KBM-7 (cell line): ENCODE measurements at regions not wholly inside any gene's neighbourhood (a gene's known extent, or its start where the extent isn't known, plus 50 kb on each side); places are given as distances from the start of the nearest gene placed in this dataset.
"Not testable (repeated sequence)": the region's sequence is repeated elsewhere in the genome, so short reads cannot be mapped to it uniquely, and the experiment has no call there.

Source experiments
- DNase-seq: peaks from one replicate; pipeline ENCODE4 v3.0.0-alpha.2; 2015
- in situ Hi-C: fragments of 300-500 bp; cut with MboI; formaldehyde crosslinking; loops from 2 replicates; pipeline ENCODE4 v1.14.3; 2020; ENCODE audit warnings: low sequenced_read_pairs, low pct_unique_long_range_greater_than_20kb, mixed read lengths

GRCh38 chr16:21487956-21488355, 111.4 kb upstream of the METTL9 start:
- DNase-seq, in situ Hi-C loops: not testable (repeated sequence)

- in situ Hi-C loops, result not testable (repeated sequence)
Measured at GRCh38 chr16:21499046-21499445, 100.3 kb upstream of the METTL9 start.

GRCh38 chr16:21501223-21501868, 98.0 kb upstream of the METTL9 start:
- in situ Hi-C loops, result not testable (repeated sequence)
- peak; percentile 26 for DNase-seq

More at GRCh38 chr16:21499046-21499445, 100.3 kb upstream of the METTL9 start:
- not testable (repeated sequence) for DNase-seq

- in situ Hi-C loops, result no loop called here
- DNase-seq, result peak; percentile 94
Measured at GRCh38 chr16:21501869-21502667, 97.3 kb upstream of the METTL9 start.

GRCh38 chr16:21503574-21503920, 95.8 kb upstream of the METTL9 start:
- in situ Hi-C loops, result not testable (repeated sequence)

GRCh38 chr16:21503941-21504832, 95.2 kb upstream of the METTL9 start:
- DNase-seq, in situ Hi-C loops: not testable (repeated sequence)

More at GRCh38 chr16:21503574-21503920, 95.8 kb upstream of the METTL9 start:
- not testable (repeated sequence) for DNase-seq

- in situ Hi-C loops, DNase-seq: not testable (repeated sequence)
Measured at GRCh38 chr16:21505751-21506520, 93.4 kb upstream of the METTL9 start.

GRCh38 chr16:21506857-21507456, 92.4 kb upstream of the METTL9 start:
- DNase-seq, result peak; percentile 83

GRCh38 chr16:21507631-21508305, 91.6 kb upstream of the METTL9 start:
- DNase-seq, in situ Hi-C loops: not testable (repeated sequence)

More at GRCh38 chr16:21506857-21507456, 92.4 kb upstream of the METTL9 start:
- in situ Hi-C loops, result not testable (repeated sequence)

- in situ Hi-C loops, result not testable (repeated sequence)
- DNase-seq, result peak; percentile 58
Measured at GRCh38 chr16:21508661-21509436, 90.5 kb upstream of the METTL9 start.

GRCh38 chr16:21509437-21510086, 89.8 kb upstream of the METTL9 start:
- in situ Hi-C loops, result not testable (repeated sequence)

GRCh38 chr16:21510869-21511255, 88.5 kb upstream of the METTL9 start:
- in situ Hi-C loops, DNase-seq: not testable (repeated sequence)

More at GRCh38 chr16:21509437-21510086, 89.8 kb upstream of the METTL9 start:
- DNase-seq, result not testable (repeated sequence)

GRCh38 chr16:21511315-21512210, 87.8 kb upstream of the METTL9 start:
- in situ Hi-C loops, result not testable (repeated sequence)
- DNase-seq, result peak; percentile 42

- in situ Hi-C loops, DNase-seq: not testable (repeated sequence)
Measured at GRCh38 chr16:21512280-21513192, 86.8 kb upstream of the METTL9 start.

GRCh38 chr16:21513337-21513741, 86.0 kb upstream of the METTL9 start:
- in situ Hi-C loops, DNase-seq: not testable (repeated sequence)
